Ishikawa (cell line): ENCODE measurements at regions not wholly inside any gene's neighbourhood (a gene's known extent, or its start where the extent isn't known, plus 50 kb on each side); places are given as distances from the start of the nearest gene placed in this dataset.

Experiments used
- CEBPB ChIP-seq: IDR thresholded peaks from 2 replicates; pipeline ENCODE4 v1.6.1; 2012
- CREB1 ChIP-seq: IDR thresholded peaks from 2 replicates; pipeline ENCODE4 v1.6.1; 2012; ENCODE audit warnings: low read depth
- EGR1 ChIP-seq: IDR thresholded peaks from 2 replicates; pipeline ENCODE4 v1.6.1; 2012
- EP300 ChIP-seq: IDR thresholded peaks from 2 replicates; pipeline ENCODE4 v1.6.1; 2012; ENCODE audit warnings: borderline replicate concordance
- FOXM1 ChIP-seq: IDR thresholded peaks from 2 replicates; pipeline ENCODE4 v1.6.1; 2012; ENCODE audit warnings: low read depth, borderline replicate concordance
- NFIC ChIP-seq: IDR thresholded peaks from 2 replicates; pipeline ENCODE4 v1.6.1; 2012
- RAD21 ChIP-seq: IDR thresholded peaks from 2 replicates; pipeline ENCODE4 v1.6.1; 2012; ENCODE audit warnings: low read depth
- TAF1 ChIP-seq: IDR thresholded peaks from 2 replicates; pipeline ENCODE4 v1.6.1; 2012; ENCODE audit warnings: low read depth, mild to moderate bottlenecking
- TCF12 ChIP-seq: IDR thresholded peaks from 2 replicates; pipeline ENCODE4 v1.6.1; 2012; ENCODE audit warnings: low read depth
- TEAD4 ChIP-seq: IDR thresholded peaks from 2 replicates; pipeline ENCODE4 v1.6.1; 2012
- YY1 ChIP-seq: IDR thresholded peaks from 2 replicates; pipeline ENCODE4 v1.6.1; 2012; ENCODE audit warnings: low read depth
- ZBTB7A ChIP-seq: IDR thresholded peaks from 2 replicates; pipeline ENCODE4 v1.6.1; 2012; ENCODE audit warnings: low read depth
- TF ChIP-seq, protein P1 (sequence below): IDR thresholded peaks from 2 replicates; pipeline ENCODE4 v1.6.1; 2012; ENCODE audit warnings: low read depth, mild to moderate bottlenecking
- TF ChIP-seq, protein P2 (sequence below): IDR thresholded peaks from 2 replicates; pipeline ENCODE4 v1.6.1; 2012
- TF ChIP-seq, protein P3 (sequence below): IDR thresholded peaks from 2 replicates; pipeline ENCODE4 v1.6.1; 2012

DNA sequence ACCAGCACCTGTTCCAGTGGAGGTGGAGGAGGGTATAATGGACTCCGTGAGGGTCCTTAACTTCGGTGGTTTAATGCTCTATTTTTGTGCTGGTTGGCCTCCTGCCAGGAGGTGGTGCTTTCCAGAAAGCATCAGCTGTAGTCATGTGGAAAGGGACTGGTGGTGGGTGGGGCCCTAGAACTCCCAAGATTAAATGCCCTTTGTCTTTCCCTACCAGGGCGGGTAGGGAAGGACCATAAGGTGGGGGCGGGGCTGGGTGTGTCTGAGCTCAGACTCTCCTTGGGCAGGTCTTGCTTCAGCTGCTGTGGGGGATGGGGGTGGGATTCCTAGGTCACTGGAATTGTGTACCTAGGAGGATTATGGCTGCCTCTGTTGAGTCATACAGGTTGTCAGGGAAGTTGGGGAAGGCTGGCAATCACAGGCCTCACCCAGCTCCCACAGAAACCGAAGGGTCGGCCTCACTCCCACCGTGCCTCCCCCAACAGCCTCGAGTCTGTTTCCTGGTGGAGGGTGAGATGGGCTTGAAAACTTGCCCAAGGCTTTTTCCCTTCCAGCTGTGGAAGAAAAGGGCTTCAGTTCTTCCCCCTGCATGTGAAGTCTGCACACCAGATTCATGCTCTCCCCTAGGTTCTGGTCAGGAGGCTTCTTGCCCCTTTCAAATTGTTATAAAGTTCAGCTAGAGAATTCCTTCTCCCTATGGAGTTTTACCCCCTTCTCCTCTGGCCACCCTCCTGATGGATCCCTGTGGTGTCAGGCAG is 60.3 kb upstream of the CLDN10 start:
- TF ChIP-seq CEBPB (no peak), NFIC (peak; percentile 40; the same call in 1 of the 2 replicates)
- TF ChIP-seq, protein P1, sequence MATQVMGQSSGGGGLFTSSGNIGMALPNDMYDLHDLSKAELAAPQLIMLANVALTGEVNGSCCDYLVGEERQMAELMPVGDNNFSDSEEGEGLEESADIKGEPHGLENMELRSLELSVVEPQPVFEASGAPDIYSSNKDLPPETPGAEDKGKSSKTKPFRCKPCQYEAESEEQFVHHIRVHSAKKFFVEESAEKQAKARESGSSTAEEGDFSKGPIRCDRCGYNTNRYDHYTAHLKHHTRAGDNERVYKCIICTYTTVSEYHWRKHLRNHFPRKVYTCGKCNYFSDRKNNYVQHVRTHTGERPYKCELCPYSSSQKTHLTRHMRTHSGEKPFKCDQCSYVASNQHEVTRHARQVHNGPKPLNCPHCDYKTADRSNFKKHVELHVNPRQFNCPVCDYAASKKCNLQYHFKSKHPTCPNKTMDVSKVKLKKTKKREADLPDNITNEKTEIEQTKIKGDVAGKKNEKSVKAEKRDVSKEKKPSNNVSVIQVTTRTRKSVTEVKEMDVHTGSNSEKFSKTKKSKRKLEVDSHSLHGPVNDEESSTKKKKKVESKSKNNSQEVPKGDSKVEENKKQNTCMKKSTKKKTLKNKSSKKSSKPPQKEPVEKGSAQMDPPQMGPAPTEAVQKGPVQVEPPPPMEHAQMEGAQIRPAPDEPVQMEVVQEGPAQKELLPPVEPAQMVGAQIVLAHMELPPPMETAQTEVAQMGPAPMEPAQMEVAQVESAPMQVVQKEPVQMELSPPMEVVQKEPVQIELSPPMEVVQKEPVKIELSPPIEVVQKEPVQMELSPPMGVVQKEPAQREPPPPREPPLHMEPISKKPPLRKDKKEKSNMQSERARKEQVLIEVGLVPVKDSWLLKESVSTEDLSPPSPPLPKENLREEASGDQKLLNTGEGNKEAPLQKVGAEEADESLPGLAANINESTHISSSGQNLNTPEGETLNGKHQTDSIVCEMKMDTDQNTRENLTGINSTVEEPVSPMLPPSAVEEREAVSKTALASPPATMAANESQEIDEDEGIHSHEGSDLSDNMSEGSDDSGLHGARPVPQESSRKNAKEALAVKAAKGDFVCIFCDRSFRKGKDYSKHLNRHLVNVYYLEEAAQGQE: no peak
- TF ChIP-seq, protein P2, sequence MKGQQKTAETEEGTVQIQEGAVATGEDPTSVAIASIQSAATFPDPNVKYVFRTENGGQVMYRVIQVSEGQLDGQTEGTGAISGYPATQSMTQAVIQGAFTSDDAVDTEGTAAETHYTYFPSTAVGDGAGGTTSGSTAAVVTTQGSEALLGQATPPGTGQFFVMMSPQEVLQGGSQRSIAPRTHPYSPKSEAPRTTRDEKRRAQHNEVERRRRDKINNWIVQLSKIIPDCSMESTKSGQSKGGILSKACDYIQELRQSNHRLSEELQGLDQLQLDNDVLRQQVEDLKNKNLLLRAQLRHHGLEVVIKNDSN: no peak

DNA sequence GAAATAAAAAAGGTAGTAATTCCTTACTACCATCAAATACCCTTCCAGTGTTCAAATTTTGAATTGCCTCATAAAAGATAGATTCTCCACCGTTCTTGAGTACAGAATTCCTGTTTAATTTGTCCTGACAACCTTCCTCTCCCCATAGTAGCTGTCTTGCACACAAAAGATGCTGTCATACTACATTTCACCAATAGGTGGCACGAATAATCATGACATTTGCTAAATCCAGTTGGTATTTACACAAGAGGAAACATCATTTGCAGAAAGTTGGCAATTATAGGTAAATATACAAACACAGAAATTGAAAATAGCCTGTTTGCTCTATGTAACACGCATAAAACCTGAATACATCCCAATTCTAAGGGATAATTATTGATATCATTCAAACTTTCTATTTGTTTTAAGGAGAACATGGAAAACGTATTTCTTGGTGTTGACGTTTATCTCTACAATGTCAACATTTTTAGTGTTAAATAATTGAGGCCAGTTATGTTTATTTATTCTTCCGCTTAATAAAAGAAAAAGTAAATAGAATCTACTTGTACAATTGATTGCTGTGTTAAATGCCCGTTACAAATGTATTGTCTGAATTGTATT is 58.3 kb upstream of the CLDN10 start:
- TF ChIP-seq RAD21 (peak; percentile 81), YY1 (no peak), CEBPB (no peak)

DNA sequence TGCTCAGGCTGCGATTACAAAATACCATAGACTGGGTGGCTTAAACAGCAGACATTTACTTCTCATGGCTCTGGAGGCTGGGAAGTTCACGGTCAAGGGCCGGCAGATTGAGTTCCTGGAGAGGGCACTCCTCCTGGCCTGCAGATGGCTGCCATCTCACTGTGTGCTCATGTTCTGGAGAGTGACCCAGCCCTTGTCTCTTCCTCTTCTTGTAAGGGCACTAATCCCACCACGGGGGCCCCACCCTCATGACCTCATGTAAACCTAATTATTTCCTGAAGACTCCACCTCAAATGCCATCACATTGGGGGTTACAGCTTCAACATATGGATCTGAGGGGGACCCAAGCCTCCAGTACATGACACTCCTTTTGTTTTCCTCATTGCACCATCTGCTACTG is 56.0 kb upstream of the CLDN10 start:
- TF ChIP-seq, protein P3, sequence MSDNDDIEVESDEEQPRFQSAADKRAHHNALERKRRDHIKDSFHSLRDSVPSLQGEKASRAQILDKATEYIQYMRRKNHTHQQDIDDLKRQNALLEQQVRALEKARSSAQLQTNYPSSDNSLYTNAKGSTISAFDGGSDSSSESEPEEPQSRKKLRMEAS: no peak
- TF ChIP-seq, protein P2: no peak
- TF ChIP-seq NFIC: no peak
- TF ChIP-seq, protein P1: no peak

DNA sequence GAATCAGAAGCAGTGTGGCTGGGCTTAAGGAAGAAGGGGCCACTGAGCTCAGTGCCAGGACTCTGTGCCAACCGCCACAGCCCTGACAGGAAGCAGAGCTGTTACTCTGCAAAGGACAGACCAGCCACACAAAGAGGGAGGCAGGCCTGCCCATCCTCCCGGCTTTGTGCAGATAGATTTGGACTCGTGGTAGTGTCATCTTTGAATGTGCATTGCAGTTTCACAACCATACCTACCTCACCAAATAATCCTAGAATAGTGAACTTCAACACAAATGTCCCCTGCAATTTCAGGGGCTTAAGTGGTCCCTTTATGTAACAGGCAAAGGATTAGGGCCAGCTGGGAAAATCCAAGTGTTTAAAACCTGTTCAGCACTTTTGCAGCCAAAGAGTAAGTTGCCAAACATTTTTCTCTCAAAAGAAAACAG is 55.1 kb upstream of the CLDN10 start:
- no peak for TF ChIP-seq EP300
- TF ChIP-seq, protein P2: no peak
- no peak for TF ChIP-seq TAF1
- no peak for TF ChIP-seq NFIC
- no peak for TF ChIP-seq CREB1

DNA sequence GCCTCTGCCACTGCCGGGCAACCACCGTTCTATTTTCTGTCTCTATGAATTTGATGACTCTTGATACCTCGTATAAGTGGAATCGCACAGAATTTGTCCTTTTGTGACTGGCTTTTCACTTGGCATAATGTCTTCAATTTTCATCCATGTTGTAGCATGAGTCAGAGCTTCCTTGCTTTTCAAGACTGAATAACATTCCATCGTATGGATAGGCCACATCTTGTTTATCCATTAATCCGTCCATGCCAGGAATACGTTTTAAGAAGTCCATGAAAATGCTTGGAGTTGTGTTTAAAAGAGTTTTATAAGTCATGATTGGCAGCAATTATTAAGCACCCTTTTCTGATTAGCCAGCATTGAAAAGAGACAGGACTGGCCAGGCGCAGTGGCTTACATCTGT is 53.6 kb upstream of the CLDN10 start:
- TF ChIP-seq FOXM1 (no peak), TEAD4 (no peak), CEBPB (no peak), YY1 (no peak), EP300 (no peak), TCF12 (no peak), ZBTB7A (no peak), CREB1 (no peak), RAD21 (no peak), NFIC (no peak), TAF1 (no peak), EGR1 (no peak)
- TF ChIP-seq, protein P3: no peak
- TF ChIP-seq, protein P1: no peak
- TF ChIP-seq, protein P2: no peak
